ENCODE measurements at regions not wholly inside any gene's neighbourhood (a gene's known extent, or its start where the extent isn't known, plus 50 kb on each side); places are given as distances from the start of the nearest gene placed in this dataset.

GRCh38 chr16:11440657-11441012 lies 95.4 kb downstream of the RMI2 start:
- no peak for DNase-seq (ENCODE audit: low read depth in 2 of 3, low spot score in 1 of 3)

- DNase-seq (ENCODE audit: low read depth in 2 of 3, low spot score in 1 of 3), result no peak
Measured at GRCh38 chr16:11445486-11445885, 100.2 kb downstream of the RMI2 start.

- DNase-seq (ENCODE audit: low read depth in 2 of 3, low spot score in 1 of 3), result no peak
Measured at GRCh38 chr16:11446566-11447119, 101.4 kb downstream of the RMI2 start.

- DNase-seq (ENCODE audit: low read depth in 2 of 3, low spot score in 1 of 3), result no peak
Measured at GRCh38 chr16:11447272-11447671, 102.0 kb downstream of the RMI2 start.

- DNase-seq (ENCODE audit: low read depth in 2 of 3, low spot score in 1 of 3), result no peak
Measured at GRCh38 chr16:11447836-11448235, 102.6 kb downstream of the RMI2 start.

- DNase-seq (ENCODE audit: low read depth in 2 of 3, low spot score in 1 of 3), result no peak
Measured at GRCh38 chr16:11448796-11449416, 103.6 kb downstream of the RMI2 start.

GRCh38 chr16:11449716-11450115 lies 104.5 kb downstream of the RMI2 start:
- no peak for DNase-seq (ENCODE audit: low read depth in 2 of 3, low spot score in 1 of 3)

GRCh38 chr16:11450136-11450535 lies 104.9 kb downstream of the RMI2 start:
- DNase-seq (ENCODE audit: low read depth in 2 of 3, low spot score in 1 of 3), result no peak

GRCh38 chr16:11452298-11452697 lies 107.0 kb downstream of the RMI2 start:
- no peak for DNase-seq (ENCODE audit: low read depth in 2 of 3, low spot score in 1 of 3)

GRCh38 chr16:11452746-11453389 lies 107.6 kb downstream of the RMI2 start:
- DNase-seq (ENCODE audit: low read depth in 2 of 3, low spot score in 1 of 3), result no peak

GRCh38 chr16:11456741-11457140 lies 111.5 kb downstream of the RMI2 start:
- DNase-seq (ENCODE audit: low read depth in 2 of 3, low spot score in 1 of 3), result no peak

GRCh38 chr16:11459722-11460121 lies 114.5 kb downstream of the RMI2 start:
- no peak for DNase-seq (ENCODE audit: low read depth in 2 of 3, low spot score in 1 of 3)

GRCh38 chr16:11460820-11461594 lies 115.7 kb downstream of the RMI2 start:
- no peak for DNase-seq (ENCODE audit: low read depth in 2 of 3, low spot score in 1 of 3)

GRCh38 chr16:11461595-11461990 lies 116.3 kb downstream of the RMI2 start:
- DNase-seq (ENCODE audit: low read depth in 2 of 3, low spot score in 1 of 3), result no peak

GRCh38 chr16:11462036-11462435 lies 116.8 kb downstream of the RMI2 start:
- DNase-seq (ENCODE audit: low read depth in 2 of 3, low spot score in 1 of 3), result no peak

- no peak for DNase-seq (ENCODE audit: low read depth in 2 of 3, low spot score in 1 of 3)
Measured at GRCh38 chr16:11462861-11463260, 117.6 kb downstream of the RMI2 start.

- no peak for DNase-seq (ENCODE audit: low read depth in 2 of 3, low spot score in 1 of 3)
Measured at GRCh38 chr16:11464241-11464640, 119.0 kb downstream of the RMI2 start.

- DNase-seq (ENCODE audit: low read depth in 2 of 3, low spot score in 1 of 3), result no peak
Measured at GRCh38 chr16:11465675-11466074, 120.4 kb downstream of the RMI2 start.

- DNase-seq (ENCODE audit: low read depth in 2 of 3, low spot score in 1 of 3), result no peak
Measured at GRCh38 chr16:11470676-11471415, 115.9 kb downstream of the LITAF start.

- no peak for DNase-seq (ENCODE audit: low read depth in 2 of 3, low spot score in 1 of 3)
Measured at GRCh38 chr16:11471548-11471947, 115.2 kb downstream of the LITAF start.

- DNase-seq (ENCODE audit: low read depth in 2 of 3, low spot score in 1 of 3), result no peak
Measured at GRCh38 chr16:11472410-11472809, 114.3 kb downstream of the LITAF start.
